GM21723 (cell line): ENCODE measurements at regions not wholly inside any gene's neighbourhood (a gene's known extent, or its start where the extent isn't known, plus 50 kb on each side); places are given as distances from the start of the nearest gene placed in this dataset.

Experiments used
- ATAC-seq: cut with Tn5 transposase; IDR thresholded peaks from one replicate; pipeline ENCODE4 v1.9.1; 2021; ENCODE audit warnings: mild to moderate bottlenecking, moderate library complexity; ENCODE audit not compliant: unreplicated experiment

- no peak for ATAC-seq
Observed at GRCh38 chr16:85395913-85396878, 216.9 kb upstream of the GSE1 start.

GRCh38 chr16:85396879-85397871, 215.9 kb upstream of the GSE1 start:
- no peak for ATAC-seq

DNA sequence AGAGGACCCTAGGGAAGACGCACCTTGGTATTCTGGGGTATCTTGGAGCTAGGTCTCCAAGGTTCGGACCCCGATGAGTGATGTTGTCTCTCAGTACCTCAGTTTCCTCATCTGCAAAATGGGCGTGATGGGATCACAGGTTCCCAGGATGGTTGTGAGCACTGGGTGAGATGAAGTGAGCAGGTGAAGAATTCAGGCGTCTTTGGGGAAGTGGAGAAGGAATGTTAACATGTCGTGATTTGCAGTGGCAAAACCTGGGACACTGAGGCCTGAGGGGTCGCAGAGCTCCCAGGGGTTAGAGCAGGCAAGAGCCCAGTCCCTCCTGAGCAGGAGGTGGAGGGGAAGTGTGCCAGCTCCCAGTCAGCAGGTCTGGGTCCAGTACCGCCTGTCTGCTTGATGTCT, 215.1 kb upstream of the GSE1 start:
- no peak for ATAC-seq

GRCh38 chr16:85398688-85399582, 214.2 kb upstream of the GSE1 start:
- no peak for ATAC-seq

DNA sequence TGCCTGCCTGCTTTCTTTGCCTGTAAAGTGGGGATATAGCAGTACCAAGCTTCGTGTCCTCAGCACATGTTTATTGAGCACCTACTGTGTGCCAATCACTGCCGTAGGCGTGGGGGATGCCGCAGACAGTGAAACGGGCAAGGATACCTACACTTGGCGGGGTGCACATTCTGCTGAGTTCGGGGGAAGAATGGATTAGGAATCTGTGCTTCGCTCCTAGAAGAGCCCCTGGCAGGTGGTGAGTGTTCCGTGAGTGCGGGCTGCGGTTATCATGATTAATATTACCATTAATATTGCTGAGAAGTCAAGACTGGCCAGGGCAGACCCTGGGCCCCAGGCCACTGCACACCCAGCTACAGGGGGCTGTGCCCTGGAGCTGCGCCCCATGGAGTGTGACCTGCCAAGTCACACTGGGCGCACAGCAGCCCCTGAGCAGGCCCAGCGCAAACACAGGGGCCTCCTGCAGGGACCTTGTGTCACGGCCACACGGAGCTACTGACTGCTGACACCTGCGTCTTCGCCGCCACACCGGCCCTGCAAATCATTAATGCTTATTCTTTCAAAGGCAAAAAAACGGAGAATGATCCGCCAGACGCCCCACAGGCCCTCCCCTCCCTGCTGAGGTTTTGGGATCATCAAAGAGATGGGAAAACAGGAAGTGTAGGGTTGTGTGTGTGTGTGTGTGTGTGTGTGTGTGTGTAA, 213.4 kb upstream of the GSE1 start:
- ATAC-seq, result no peak

DNA sequence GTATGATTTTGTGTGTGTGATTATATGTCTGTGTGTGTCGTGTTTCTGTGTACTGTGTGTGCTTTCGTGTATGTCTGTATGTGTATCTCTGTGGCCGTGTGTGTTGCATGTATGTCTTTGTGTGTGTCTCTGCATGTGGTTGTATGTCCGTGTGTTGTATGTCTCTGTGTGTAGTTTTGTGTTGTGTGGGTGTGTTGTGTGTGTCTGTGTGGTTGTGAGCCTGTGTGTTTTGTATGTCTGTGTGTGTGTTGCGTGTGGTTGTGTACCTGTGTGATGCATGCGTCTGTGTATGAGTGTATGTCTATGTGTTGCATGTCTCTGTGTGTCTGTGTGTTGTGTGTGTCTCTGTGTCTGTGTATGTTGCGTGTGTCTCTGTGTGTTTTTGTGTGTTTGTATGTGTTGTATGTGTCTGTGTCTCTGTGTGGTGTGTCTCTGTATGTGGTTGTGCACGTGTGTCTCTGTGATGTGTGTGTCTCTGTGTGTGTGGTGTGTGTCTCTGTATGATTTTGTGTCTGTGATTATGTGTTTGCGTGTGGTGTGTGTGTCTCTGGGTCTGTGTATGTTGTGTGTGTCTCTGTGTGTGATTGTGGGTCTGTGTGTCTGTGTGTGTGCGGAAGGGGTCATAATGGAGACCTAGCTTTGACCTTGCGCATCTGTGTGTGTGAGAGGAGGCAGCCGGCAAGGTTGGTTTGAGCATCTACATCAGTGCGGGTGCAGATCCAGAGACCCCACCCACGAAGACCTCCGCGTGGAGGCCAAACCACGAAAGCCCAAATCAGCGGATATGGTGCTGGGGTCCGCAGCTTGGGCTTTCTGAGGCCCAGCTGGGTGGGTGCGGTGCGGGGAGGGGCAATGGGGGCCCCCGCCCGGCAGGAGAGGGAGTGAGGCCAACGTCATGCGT, 212.6 kb upstream of the GSE1 start:
- no peak for ATAC-seq

GRCh38 chr16:85401370-85401916, 211.7 kb upstream of the GSE1 start:
- ATAC-seq, result no peak

- no peak for ATAC-seq
Observed at GRCh38 chr16:85401917-85402766, 211.0 kb upstream of the GSE1 start.

DNA sequence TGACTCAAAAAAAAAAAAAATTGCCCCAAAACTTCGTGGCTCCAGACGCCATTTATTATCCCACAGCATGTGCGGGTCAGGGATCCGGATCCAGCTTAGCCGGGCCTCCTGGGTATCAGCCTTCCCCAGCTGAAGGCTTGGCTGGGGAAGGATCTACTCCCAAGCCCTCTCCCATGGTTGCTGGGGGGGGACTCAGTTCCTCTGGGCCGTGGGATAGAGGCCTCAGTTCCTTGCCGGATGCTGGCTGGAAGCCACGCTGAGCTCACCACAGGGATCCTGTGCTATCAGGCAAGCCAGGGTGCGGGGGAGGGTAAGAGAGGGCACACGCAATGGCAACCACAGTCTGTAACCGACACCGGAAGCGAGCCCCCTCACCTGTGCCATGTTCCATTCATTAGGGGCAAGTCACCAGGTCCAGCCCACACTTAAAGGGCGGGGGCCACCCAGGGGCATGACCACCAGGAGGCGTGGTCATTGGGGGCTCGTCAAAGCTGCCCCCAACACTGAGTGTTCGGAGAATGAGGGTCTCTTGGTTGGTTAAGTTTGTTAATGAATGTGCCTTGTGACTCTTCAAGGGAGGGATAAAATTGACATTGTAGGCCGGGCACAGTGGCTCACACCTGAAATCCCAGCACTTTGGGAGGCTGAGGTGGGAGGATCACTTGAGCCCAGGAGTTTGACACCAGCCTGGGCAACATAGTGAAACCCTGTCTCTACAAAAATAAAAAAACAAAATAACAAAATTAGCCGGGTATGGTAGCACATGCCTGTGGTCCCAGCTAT, 210.0 kb upstream of the GSE1 start:
- ATAC-seq, result no peak

GRCh38 chr16:85403693-85404092, 209.4 kb upstream of the GSE1 start:
- ATAC-seq, result no peak

GRCh38 chr16:85412911-85413520, 200.1 kb upstream of the GSE1 start:
- no peak for ATAC-seq

GRCh38 chr16:85413691-85414663, 199.1 kb upstream of the GSE1 start:
- ATAC-seq, result no peak

GRCh38 chr16:85415196-85416090, 197.7 kb upstream of the GSE1 start:
- ATAC-seq, result no peak
